ENCODE measurements at regions not wholly inside any gene's neighbourhood (a gene's known extent, or its start where the extent isn't known, plus 50 kb on each side); places are given as distances from the start of the nearest gene placed in this dataset.

DNA sequence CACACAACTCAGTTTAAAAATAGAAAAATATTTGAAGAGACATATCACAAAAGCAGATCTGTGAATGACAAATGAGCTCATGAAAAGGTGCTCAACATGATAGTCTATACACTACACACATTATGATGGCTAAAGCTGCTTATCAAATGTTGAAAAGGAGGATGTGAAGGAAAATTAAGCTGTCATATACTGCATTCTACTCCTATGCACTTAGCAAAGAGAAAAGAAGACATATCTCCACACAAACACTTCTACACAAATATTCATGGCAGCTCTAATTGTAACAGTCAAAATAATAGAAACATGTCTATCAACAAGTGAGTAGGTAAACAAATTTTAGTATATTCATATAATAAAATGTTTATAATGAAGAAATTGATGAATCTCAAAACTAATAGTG lies 540.5 kb downstream of the PLOD2 start:
- TF ChIP-seq EZH2 (IDR thresholded peaks at IDR 0.05; ENCODE audit: low read length) (no peak), CTCF (optimal IDR thresholded peaks at IDR 0.05 in 1 of 3, IDR thresholded peaks at IDR 0.05 in 1 of 3, conservative IDR thresholded peaks at IDR 0.05 in 1 of 3; ENCODE audit: extremely low read depth in 1 of 3, insufficient read depth in 2 of 3, low read length in 3 of 3) (no peak)
